Natural killer cell (primary cell): ENCODE measurements at regions not wholly inside any gene's neighbourhood (a gene's known extent, or its start where the extent isn't known, plus 50 kb on each side); places are given as distances from the start of the nearest gene placed in this dataset.

ENCODE experiments used
- ATAC-seq, 3 donors: fragments of 150-1000 bp in 2 of 3; fragments of 200-7000 bp in 1 of 3; cut with Tn5 transposase; 1 replicate in 1 of 3; 2 replicates in 2 of 3; pipeline ENCODE4 v1.10.0; 2021; ENCODE audit warnings: mild to moderate bottlenecking in 2 of 3, moderate library complexity in 2 of 3
- DNase-seq, 2 donors: peaks; one replicate each; pipeline versions ENCODE4 v3.0.0 to v3.0.0-alpha.2; 2013 to 2021; ENCODE audit warnings: mixed read lengths in 1 of 2
- H3K27ac ChIP-seq: one replicate; pipeline ENCODE4 v1.5.1; 2013; ENCODE audit warnings: mild to moderate bottlenecking, low read length
- H3K27me3 ChIP-seq: one replicate; pipeline ENCODE4 v1.6.1; 2013; ENCODE audit warnings: low read length; ENCODE audit not compliant: control insufficient read depth, insufficient read depth
- H3K36me3 ChIP-seq: one replicate; pipeline ENCODE4 v1.6.1; 2013; ENCODE audit warnings: low read length; ENCODE audit not compliant: control insufficient read depth, insufficient read depth
- H3K4me1 ChIP-seq: one replicate; pipeline ENCODE4 v1.6.1; 2013; ENCODE audit warnings: low read length; ENCODE audit not compliant: control insufficient read depth, insufficient read depth
- H3K4me3 ChIP-seq: one replicate; pipeline ENCODE4 v1.5.1; 2013; ENCODE audit warnings: low read length
- H3K9me3 ChIP-seq: one replicate; pipeline ENCODE4 v1.6.1; 2013; ENCODE audit warnings: low read length; ENCODE audit not compliant: control insufficient read depth, insufficient read depth
- H3K27ac Mint-ChIP-seq, 2 donors: one replicate each; pipeline ENCODE4 v1.8.0; 2022; ENCODE audit warnings: mild to moderate bottlenecking in 2 of 2, mixed read lengths in 2 of 2, moderate library complexity in 1 of 2
- H3K27me3 Mint-ChIP-seq, 2 donors: one replicate each; pipeline ENCODE4 v1.8.0; 2022; ENCODE audit warnings: low read depth in 2 of 2, mixed read lengths in 2 of 2
- H3K36me3 Mint-ChIP-seq: one replicate; pipeline ENCODE4 v1.8.0; 2022; ENCODE audit warnings: mixed read lengths
- H3K4me1 Mint-ChIP-seq, 2 donors: one replicate each; pipeline ENCODE4 v1.8.0; 2022; ENCODE audit warnings: mixed read lengths in 2 of 2
- H3K4me3 Mint-ChIP-seq: one replicate; pipeline ENCODE4 v1.8.0; 2022; ENCODE audit warnings: mild to moderate bottlenecking, moderate library complexity, mixed read lengths
- H3K9me3 Mint-ChIP-seq, 2 donors: one replicate each; pipeline ENCODE4 v1.8.0; 2022; ENCODE audit warnings: mixed read lengths in 2 of 2
- CTCF ChIP-seq: fragments of 200-600 bp; IDR thresholded peaks from one replicate; pipeline ENCODE4 v1.8.0; 2022; ENCODE audit warnings: antibody characterized with exemption
- WGBS: methylation state at CpG from one replicate; pipeline ENCODE4 v1.1.7; 2013; ENCODE audit warnings: missing lambda C conversion rate; ENCODE audit not compliant: insufficient coverage; 5-methylcytosine and 5-hydroxymethylcytosine counted together
- intact Hi-C: fragments of 100-400 bp; cut with micrococcal nuclease; formaldehyde crosslinking; loops from one replicate; pipeline ENCODE4 v1.14.2; 2022

DNA sequence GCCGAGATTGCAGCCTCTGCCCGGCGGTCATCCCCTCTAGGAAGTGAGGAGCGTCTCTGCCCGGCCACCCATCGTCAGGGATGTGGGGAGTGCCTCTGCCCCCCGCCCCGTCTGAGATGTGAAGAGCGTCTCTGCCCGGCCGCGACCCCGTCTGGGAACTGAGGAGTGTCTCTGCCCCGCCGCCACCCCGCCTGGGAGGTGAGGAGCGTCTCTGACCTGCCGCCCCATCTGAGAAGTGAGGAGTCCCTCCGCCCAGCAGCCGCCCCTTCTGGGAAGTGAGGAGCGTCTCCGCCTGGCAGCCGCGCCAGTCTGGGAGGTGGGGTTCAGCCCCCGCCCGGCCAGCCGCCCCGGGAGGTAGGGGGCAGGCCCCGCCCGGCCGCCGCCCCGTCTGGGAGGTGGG, 544.0 kb downstream of the CCER1 start:
- Histone ChIP-seq H3K4me1 (no peaks in the 10 kb centered on the region), H3K4me3 (no peak overlapping the region), H3K27me3 (no peaks in the 10 kb centered on the region), H3K27ac (no peak overlapping the region), H3K9me3 (no peaks in the 10 kb centered on the region), H3K36me3 (no peaks in the 10 kb centered on the region)
- H3K27me3 Mint-ChIP-seq: no peaks in the 10 kb centered on the region
- 96% methylated on average over 33 of the region's 33 CpGs for WGBS
- H3K27ac Mint-ChIP-seq: no peak overlapping the region
- no peaks in the 10 kb centered on the region for H3K4me1 Mint-ChIP-seq
- intact Hi-C loops: no loop called here
- peaks cover 5% of the 10 kb centered on the region for H3K36me3 Mint-ChIP-seq
- no peak for TF ChIP-seq CTCF
- H3K4me3 Mint-ChIP-seq: no peak overlapping the region
- ATAC-seq: no peak
- peaks cover 2 to 3% of the 10 kb centered on the region in 2 donors for H3K9me3 Mint-ChIP-seq
- no peak for DNase-seq

DNA sequence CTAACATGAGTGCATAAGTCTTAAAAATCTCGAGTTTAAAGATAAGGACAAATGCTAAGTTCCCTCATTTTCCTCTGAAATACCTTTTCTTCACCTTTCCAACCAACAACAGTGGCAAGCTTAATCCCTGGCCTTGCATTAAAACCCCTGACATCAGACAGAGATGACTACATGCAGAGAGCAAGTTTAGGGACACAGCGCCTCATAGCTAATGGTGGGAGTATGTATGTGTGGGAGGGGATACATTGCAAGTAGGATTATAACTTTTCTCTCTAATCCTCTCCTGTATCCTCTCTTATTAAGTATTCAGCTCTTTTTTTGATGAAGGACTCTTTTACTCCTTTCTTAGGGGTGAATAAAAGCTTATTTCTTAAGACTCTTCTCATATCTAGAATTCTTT, 547.1 kb downstream of the CCER1 start:
- intact Hi-C loops: no loop called here
- H3K36me3 Mint-ChIP-seq: no peaks in the 10 kb centered on the region
- 58% methylated on average over 1 of the region's 2 CpGs for WGBS

DNA sequence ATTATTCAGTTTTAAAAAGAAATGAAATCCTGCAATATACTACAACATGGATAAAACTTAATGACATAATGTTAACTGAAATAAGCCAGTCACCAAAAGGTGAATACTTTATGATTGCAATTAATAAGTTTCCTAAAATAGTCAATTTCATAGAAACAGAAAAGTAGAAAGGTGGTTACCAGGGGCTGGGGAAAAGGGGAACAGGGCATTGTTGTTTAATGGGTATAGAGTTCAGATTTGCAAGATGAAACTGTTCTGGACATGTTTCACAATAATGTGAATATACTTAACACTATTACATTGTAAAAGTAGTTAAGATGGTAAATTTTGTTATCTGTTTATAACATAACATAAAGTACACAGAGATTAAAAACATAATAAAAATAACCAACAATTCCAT, 550.9 kb downstream of the CCER1 start:
- intact Hi-C loops: no loop called here
- no peaks in the 10 kb centered on the region for H3K36me3 Mint-ChIP-seq
- no peaks in the 10 kb centered on the region for H3K36me3 ChIP-seq
- H3K27me3 Mint-ChIP-seq: no peaks in the 10 kb centered on the region
- no peak overlapping the region for H3K4me3 ChIP-seq
- H3K27ac ChIP-seq: no peak overlapping the region
- H3K27ac Mint-ChIP-seq: no peak overlapping the region
- no peaks in the 10 kb centered on the region for H3K27me3 ChIP-seq
- no peak for DNase-seq
- H3K4me3 Mint-ChIP-seq: no peak overlapping the region
- TF ChIP-seq CTCF: no peak
- no peak for ATAC-seq
- H3K9me3 ChIP-seq: no peaks in the 10 kb centered on the region
- peaks cover 10 to 13% of the 10 kb centered on the region in 2 donors for H3K9me3 Mint-ChIP-seq
- no peaks in the 10 kb centered on the region for H3K4me1 Mint-ChIP-seq
- H3K4me1 ChIP-seq: no peaks in the 10 kb centered on the region

More for the DNA sequence above, 547.1 kb downstream of the CCER1 start:
- H3K27me3 ChIP-seq: no peaks in the 10 kb centered on the region
- no peak for TF ChIP-seq CTCF
- Mint-ChIP-seq H3K9me3 (no peaks in the 10 kb centered on the region), H3K4me3 (no peak overlapping the region), H3K27me3 (no peaks in the 10 kb centered on the region), H3K4me1 (no peaks in the 10 kb centered on the region), H3K27ac (no peak overlapping the region)
- no peak overlapping the region for H3K4me3 ChIP-seq
- no peaks in the 10 kb centered on the region for H3K4me1 ChIP-seq
- H3K36me3 ChIP-seq: no peaks in the 10 kb centered on the region
- no peaks in the 10 kb centered on the region for H3K9me3 ChIP-seq
- no peak for ATAC-seq
- no peak overlapping the region for H3K27ac ChIP-seq
- DNase-seq: no peak

DNA sequence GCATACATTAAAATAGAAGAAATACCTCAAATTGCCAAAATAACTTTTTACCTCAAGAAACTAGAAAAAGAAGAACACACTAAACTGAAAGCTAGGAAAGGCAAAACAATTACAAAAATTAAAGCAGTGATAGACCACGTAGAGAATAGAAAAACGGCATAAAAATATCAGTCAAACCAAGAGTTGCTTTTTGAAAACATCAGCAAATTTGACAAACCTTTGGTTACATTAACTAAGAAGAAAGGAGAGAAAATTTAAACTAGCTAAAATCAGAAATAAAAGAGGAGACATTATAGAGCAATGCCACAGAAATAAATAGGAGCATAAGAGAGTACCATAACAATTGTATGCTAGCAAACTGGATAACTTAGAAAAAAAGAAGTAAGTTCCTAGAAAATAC, 553.8 kb downstream of the CCER1 start:
- Mint-ChIP-seq H3K36me3 (no peaks in the 10 kb centered on the region), H3K4me1 (no peaks in the 10 kb centered on the region), H3K4me3 (no peak overlapping the region), H3K27ac (no peak overlapping the region), H3K27me3 (no peaks in the 10 kb centered on the region), H3K9me3 (peaks cover 10 to 15% of the 10 kb centered on the region in 2 donors)
- DNase-seq (no peak), ATAC-seq (no peak)
- TF ChIP-seq CTCF: no peak
- Histone ChIP-seq H3K4me1 (no peaks in the 10 kb centered on the region), H3K4me3 (no peak overlapping the region), H3K27ac (no peak overlapping the region), H3K36me3 (no peaks in the 10 kb centered on the region), H3K27me3 (no peaks in the 10 kb centered on the region), H3K9me3 (peaks cover under 1% of the 10 kb centered on the region)
- intact Hi-C loops: no loop called here
- no CpG with 5 or more reads among the region's 2 CpGs for WGBS
